Ovary (tissue), 7 donors: ENCODE measurements at regions not wholly inside any gene's neighbourhood (a gene's known extent, or its start where the extent isn't known, plus 50 kb on each side); places are given as distances from the start of the nearest gene placed in this dataset.

Experiments
- DNase-seq, 5 donors: peaks; one replicate each; pipeline ENCODE4 v3.0.0-alpha.2; 2019 to 2020
- H3K27ac ChIP-seq, 2 donors: fragments of 200-600 bp; one replicate each; pipeline versions ENCODE4 v1.5.1 to v1.8.0; 2019 to 2022
- H3K27me3 ChIP-seq: fragments of 200-600 bp; one replicate; pipeline ENCODE4 v1.8.0; 2022
- H3K36me3 ChIP-seq: fragments of 200-600 bp; sonication (generic); one replicate; pipeline ENCODE4 v1.5.1; 2019
- H3K4me1 ChIP-seq: one replicate; pipeline ENCODE4 v1.8.1; 2013; ENCODE audit warnings: mild to moderate bottlenecking, moderate library complexity; ENCODE audit not compliant: insufficient read depth
- H3K4me3 ChIP-seq: fragments of 200-600 bp; sonication (generic); one replicate; pipeline ENCODE4 v1.5.1; 2017
- H3K9me3 ChIP-seq, 2 donors: fragments of 200-600 bp in 1 of 2; sonication (generic) in 1 of 2; one replicate each; pipeline versions ENCODE4 v1.5.1 to v1.8.1; 2013 to 2019; ENCODE audit warnings: mild to moderate bottlenecking in 1 of 2, moderate library complexity in 1 of 2
- CTCF ChIP-seq, 3 donors: fragments of 450-650 bp in 2 of 3; fragments of 200-600 bp in 1 of 3; IDR thresholded peaks; one replicate each; pipeline versions ENCODE4 v1.5.1 to v1.8.0; 2016 to 2022; ENCODE audit warnings: antibody characterized with exemption in 3 of 3, mild to moderate bottlenecking in 1 of 3
- EP300 ChIP-seq: sonication (generic); formaldehyde crosslinking; IDR thresholded peaks from one replicate; pipeline ENCODE4 v1.6.1; 2017; ENCODE audit warnings: antibody characterized with exemption
- POLR2A ChIP-seq: fragments of 450-650 bp; IDR thresholded peaks from one replicate; pipeline ENCODE4 v1.6.1; 2017; ENCODE audit warnings: antibody characterized with exemption, mild to moderate bottlenecking, moderate library complexity
- WGBS, 3 donors: extraction: QIAGEN DNeasy Blood & Tissue Kit in 1 of 3; methylation state at CpG; one replicate each; pipeline versions ENCODE4 v1.1.5 to v1.1.7; 2013 to 2017; 5-methylcytosine and 5-hydroxymethylcytosine counted together
- intact Hi-C, 4 donors: fragments of 100-400 bp; cut with DNase I; formaldehyde crosslinking; loops; one replicate each; pipeline versions ENCODE4 v1.11.0 to v1.15.1; 2022 to 2023
- donor health status: DM: no; HTN: no; CAD: no; lungs with moderate emphysema.
- donor health status: DM: no; HTN: no; CAD: no.
- donor health status: Bipolar disorder and iron deficiency.
- donor health status: DM: no; HTN: no; CAD: no.
- donor health status: DM: yes; HTN: yes; CAD: no.

GRCh38 chr15:95600884-95601283 is 729.6 kb upstream of the NR2F2 start:
- TF ChIP-seq EP300 (no peak), CTCF (IDR thresholded peaks at IDR 0.05) (no peak), POLR2A (no peak)
- Histone ChIP-seq H3K36me3 (no peaks in the 10 kb centered on the region), H3K27ac (no peak overlapping the region), H3K27me3 (no peaks in the 10 kb centered on the region), H3K4me1 (peaks cover 4% of the 10 kb centered on the region), H3K9me3 (no peaks in the 10 kb centered on the region), H3K4me3 (no peak overlapping the region)
- 96 to 97% (median 97%) methylated on average over 3 of the region's 3 CpGs for WGBS, 3 donors
- intact Hi-C loops: no loop called here
- no peak for DNase-seq

- TF ChIP-seq CTCF (IDR thresholded peaks at IDR 0.05): no peak
- TF ChIP-seq EP300: no peak
- TF ChIP-seq POLR2A: no peak
- Histone ChIP-seq H3K27ac (no peak overlapping the region), H3K27me3 (no peaks in the 10 kb centered on the region), H3K4me3 (no peak overlapping the region), H3K36me3 (no peaks in the 10 kb centered on the region), H3K4me1 (peaks cover 2% of the 10 kb centered on the region), H3K9me3 (no peaks in the 10 kb centered on the region)
- intact Hi-C loops: no loop called here
- 97 to 99% (median 97%) methylated on average over 5 of the region's 5 CpGs for WGBS, 3 donors
- no peak for DNase-seq
Observed at GRCh38 chr15:95601525-95601924, 729.0 kb upstream of the NR2F2 start.

DNA sequence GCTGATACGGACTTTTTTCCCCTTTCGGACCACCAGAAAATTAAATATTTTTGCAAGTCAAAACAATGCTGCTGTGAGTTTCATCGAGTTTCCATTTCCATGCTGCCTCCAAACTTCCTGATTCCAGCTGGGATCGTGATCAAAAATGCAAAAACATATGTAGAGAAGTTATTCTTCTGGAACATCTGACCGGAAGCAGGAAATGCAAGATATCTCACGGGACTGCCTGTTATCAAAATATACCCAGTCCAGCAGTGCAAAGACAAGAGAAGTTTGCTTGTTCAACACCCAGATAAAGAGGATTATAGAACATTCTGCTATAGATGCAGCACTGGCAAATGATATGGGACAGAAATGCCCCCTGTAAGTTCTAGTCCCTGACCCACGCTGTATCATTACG is 726.7 kb upstream of the NR2F2 start:
- intact Hi-C loops: no loop called here
- TF ChIP-seq POLR2A (no peak), EP300 (no peak), CTCF (IDR thresholded peaks at IDR 0.05) (no peak)
- DNase-seq: no peak
- no peaks in the 10 kb centered on the region for H3K27me3 ChIP-seq
- WGBS, 3 donors: 8 to 19% (median 13%) methylated on average over 8 of the region's 8 CpGs
- no peaks in the 10 kb centered on the region for H3K4me1 ChIP-seq
- no peak overlapping the region for H3K4me3 ChIP-seq
- no peaks in the 10 kb centered on the region for H3K36me3 ChIP-seq
- no peak overlapping the region for H3K27ac ChIP-seq
- H3K9me3 ChIP-seq: no peaks in the 10 kb centered on the region

GRCh38 chr15:95604634-95605036 is 725.9 kb upstream of the NR2F2 start:
- H3K36me3 ChIP-seq: no peaks in the 10 kb centered on the region
- intact Hi-C loops: loop anchor here in 1 of 4 donors (5.0 kb wide), 1 partner anchor 342 kb away; no protein-coding TSS in a partner anchor
- H3K27me3 ChIP-seq: no peaks in the 10 kb centered on the region
- no peaks in the 10 kb centered on the region for H3K9me3 ChIP-seq
- WGBS, 3 donors: 0 to 4% (median 3%) methylated on average over 1 of the region's 1 CpG
- TF ChIP-seq EP300: no peak
- TF ChIP-seq POLR2A: no peak
- no peak for TF ChIP-seq CTCF (IDR thresholded peaks at IDR 0.05)
- DNase-seq: peak in 3 of 5 donors; percentile 24 to 53 (median 31)
- no peak overlapping the region for H3K4me3 ChIP-seq
- H3K4me1 ChIP-seq: no peaks in the 10 kb centered on the region
- no peak overlapping the region for H3K27ac ChIP-seq
